ENCODE measurements at regions not wholly inside any gene's neighbourhood (a gene's known extent, or its start where the extent isn't known, plus 50 kb on each side); places are given as distances from the start of the nearest gene placed in this dataset.
A peak's percentile ranks its signal among the peaks of the same experiment; 100 is the strongest.
"Not testable (repeated sequence)": the region's sequence is repeated elsewhere in the genome, so short reads cannot be mapped to it uniquely, and the experiment has no call there.

DNA sequence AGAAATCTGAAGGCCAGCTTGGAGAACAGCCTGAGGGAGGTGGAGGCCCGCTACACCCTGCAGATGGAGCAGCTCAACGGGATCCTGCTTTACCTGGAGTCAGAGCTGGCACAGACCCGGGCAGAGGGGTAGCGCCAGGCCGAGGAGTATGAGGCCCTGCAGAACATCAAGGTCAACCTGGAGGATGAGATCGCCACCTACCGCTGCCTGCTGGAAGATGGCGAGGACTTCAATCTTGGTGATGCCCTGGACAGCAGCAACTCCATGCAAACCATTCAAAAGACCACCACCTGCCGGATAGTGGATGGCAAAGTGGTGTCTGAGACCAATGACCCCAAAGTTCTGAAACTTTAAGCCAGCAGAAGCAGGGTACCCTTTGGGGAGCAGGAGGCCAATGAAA, 318.4 kb downstream of the ZFHX3 start:
- not testable (repeated sequence) for DNase-seq (ENCODE audit: low read depth, low spot score)

- no peak for DNase-seq (ENCODE audit: low read depth, low spot score)
These were observed 319.4 kb downstream of the ZFHX3 start for GRCh38 chr16:72728516-72728915.

GRCh38 chr16:72727565-72727964, 320.4 kb downstream of the ZFHX3 start:
- DNase-seq (ENCODE audit: low read depth, low spot score): no peak

GRCh38 chr16:72725643-72726042, 322.3 kb downstream of the ZFHX3 start:
- DNase-seq (ENCODE audit: low read depth, low spot score): no peak

DNA sequence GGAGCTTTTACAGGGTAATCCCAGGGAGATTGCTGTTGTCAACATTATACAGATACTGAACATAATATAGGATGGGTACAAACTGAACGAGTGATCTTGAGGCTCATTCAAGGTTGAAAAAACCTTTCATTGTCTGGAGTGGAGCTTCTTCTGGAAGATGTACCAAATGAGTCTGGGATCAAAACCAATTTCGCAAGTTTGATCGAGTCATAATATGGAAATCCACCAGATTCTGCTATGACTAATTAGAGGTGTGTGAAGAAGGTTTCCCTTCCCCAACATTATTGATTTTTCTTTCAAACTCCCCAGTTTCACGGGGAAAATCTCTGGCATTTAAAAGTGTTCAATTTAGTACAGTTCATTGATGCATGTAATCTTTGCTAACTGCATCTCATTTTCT, 324.1 kb downstream of the ZFHX3 start:
- DNase-seq (ENCODE audit: low read depth, low spot score): no peak

- no peak for DNase-seq (ENCODE audit: low read depth, low spot score)
These were observed 325.4 kb downstream of the ZFHX3 start for GRCh38 chr16:72722552-72722951.

- DNase-seq (ENCODE audit: low read depth, low spot score): no peak
These were observed 325.9 kb downstream of the ZFHX3 start for GRCh38 chr16:72721981-72722380.

GRCh38 chr16:72715267-72715666, 332.7 kb downstream of the ZFHX3 start:
- no peak for DNase-seq (ENCODE audit: low read depth, low spot score)

DNA sequence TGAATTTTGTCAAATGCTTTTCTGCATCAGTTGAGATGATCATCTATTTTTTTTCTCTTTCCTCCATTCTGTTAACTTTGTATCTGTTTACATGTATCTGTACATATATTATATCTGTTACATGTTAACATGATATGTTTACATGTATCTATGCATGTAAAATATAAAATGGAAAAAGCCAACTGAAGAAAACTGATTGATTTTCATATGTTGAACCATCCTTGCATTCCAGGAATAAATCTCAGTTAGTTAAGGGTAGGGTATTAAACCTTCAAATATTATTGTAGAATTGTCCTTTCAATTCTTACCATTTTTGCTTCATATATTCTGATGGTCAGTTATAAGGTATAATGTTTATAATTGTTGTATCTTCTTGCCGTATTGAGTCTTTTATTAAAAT, 336.1 kb downstream of the ZFHX3 start:
- no peak for DNase-seq (ENCODE audit: low read depth, low spot score)

DNA sequence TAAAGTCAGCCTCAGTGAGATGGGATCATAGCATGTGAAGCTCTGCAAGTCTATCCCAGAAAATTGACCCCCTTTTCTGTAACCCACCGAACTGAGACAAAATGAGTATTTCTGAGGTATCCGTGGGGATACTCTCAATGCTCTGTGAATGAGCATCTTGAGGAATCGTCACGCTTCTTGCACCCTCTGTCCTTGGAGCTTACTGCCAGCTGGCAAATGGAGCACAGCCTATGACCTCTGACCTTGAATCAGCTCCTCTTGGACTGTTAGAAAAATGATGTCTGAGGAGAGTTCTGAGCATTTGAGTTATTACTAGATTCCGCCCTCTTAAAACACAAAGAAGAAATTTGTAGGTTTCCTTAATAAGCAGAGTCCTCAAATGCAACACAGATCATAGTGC, 342.1 kb downstream of the ZFHX3 start:
- no peak for DNase-seq (ENCODE audit: low read depth, low spot score)

- no peak for DNase-seq (ENCODE audit: low read depth, low spot score)
These were observed 343.1 kb downstream of the ZFHX3 start for GRCh38 chr16:72704746-72705372.

GRCh38 chr16:72689851-72690250, 358.1 kb downstream of the ZFHX3 start:
- DNase-seq (ENCODE audit: low read depth, low spot score): no peak

- DNase-seq (ENCODE audit: low read depth, low spot score): no peak
These were observed 367.2 kb downstream of the ZFHX3 start for GRCh38 chr16:72680732-72681131.

GRCh38 chr16:72679856-72680255, 368.1 kb downstream of the ZFHX3 start:
- no peak for DNase-seq (ENCODE audit: low read depth, low spot score)

DNA sequence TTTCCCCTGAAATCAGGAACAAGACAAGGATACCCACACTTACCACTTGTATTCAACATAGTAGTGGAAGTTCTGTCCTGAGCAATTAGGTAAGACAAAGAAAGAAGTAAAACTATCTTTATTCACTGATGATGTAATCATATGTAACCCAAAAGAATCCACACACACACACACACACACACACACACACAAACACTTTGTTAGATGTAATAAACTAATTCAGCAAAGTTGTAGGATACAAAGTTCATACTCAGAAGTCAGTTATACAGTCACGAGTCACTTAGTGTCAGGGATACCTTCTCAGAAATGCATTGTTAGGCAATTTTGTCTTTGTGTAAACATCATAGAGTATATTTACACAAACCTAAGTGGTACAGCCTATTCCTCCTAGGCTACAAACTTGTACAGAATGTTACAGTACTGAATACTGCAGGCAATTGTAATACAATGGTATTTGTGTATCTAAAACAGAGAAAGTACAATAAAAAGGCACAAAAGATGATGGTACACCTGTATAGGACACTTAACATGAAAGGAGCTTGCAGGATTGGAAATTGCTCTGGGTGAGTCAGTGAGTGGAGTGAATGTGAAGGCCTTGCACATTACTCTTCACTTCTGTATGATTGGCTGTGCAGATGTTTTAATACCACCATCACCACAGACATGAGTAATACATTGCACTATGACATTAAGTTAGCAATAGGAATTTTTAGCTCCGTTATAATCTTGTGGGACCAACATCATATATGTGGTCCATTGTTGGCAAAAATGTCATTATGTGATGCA, 370.1 kb downstream of the ZFHX3 start:
- no peak for DNase-seq (ENCODE audit: low read depth, low spot score)

DNA sequence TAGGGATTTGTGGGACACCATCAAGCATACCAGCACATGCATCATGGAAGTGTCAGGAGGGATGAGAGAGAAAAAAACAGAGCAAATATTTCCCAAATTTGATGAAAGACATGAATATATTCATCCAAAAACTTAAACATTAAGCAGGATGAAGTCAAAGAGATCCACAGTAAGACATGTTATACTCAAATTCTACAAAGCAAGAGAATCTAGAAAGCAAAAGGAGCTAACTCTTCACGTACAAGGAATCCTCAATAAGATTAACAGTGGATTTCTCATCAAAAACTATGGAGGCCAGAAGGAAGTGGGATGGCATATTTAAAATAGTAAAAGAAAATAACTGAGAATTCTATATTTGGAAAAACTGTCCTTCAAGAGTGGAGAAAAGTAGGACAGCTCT, 374.8 kb downstream of the ZFHX3 start:
- no peak for DNase-seq (ENCODE audit: low read depth, low spot score)

- no peak for DNase-seq (ENCODE audit: low read depth, low spot score)
These were observed 381.7 kb downstream of the ZFHX3 start for GRCh38 chr16:72666267-72666666.

DNA sequence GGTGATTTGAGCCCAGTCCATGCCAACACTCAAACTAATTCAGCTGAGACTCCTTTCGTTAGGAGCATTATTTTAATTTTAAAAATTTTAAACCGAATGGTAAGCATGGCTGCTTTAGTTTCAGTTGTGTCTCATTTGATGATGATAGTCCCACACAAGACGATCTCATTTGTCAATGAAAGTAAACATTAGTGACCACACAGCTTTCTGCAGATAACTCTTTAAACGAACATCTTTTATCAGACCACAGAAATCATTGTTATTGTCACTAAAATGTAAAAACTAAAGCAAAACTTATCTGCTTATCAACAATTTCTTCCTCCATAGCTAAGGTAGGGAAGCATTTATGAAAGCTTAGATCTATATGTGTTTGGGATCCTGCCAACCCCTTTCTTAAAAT, 382.2 kb downstream of the ZFHX3 start:
- no peak for DNase-seq (ENCODE audit: low read depth, low spot score)

DNA sequence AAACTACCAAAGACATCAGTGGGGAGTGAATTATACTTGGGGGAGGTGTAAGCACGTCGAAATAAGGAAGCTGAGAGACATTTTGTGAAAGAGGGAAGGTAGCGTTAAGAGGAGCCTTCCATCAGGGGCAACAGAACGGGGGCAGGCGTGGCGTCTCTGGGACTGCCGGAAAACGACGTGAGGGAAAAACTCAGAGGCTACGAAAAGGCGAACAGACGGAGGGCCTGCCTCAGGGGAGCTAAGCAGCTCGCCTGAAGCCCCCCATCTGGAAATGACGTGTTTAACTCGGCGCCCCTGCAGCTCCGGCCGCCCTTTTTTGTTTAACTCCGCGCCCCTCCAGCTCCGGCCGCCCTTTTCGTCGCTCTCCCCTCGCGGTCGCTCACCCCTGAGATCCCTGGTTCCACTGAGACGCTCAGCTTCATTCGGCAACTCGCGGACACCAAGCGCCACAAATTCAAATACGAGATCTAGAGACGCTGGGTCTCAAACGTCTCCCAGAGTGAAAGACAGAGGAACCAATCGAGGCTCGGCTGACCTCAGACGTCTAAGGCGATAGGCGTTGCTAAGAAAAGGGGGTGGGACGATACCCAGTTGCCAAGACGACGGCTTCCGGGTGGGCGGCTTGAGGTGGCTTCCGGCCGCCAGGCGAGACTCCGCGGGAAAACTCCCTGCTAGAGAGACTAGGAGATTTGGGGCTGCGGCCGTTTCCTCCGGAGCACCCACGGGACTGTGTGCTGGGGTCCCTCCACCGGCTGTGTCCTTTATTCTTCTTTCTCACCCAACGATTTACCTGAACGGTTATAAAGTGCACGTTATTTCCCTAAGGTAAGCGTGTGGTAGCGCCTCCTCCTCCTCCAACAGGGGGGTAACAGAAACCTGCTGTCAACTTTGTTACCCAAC, 383.2 kb downstream of the ZFHX3 start:
- peak; percentile 93 for DNase-seq (ENCODE audit: low read depth, low spot score)

DNA sequence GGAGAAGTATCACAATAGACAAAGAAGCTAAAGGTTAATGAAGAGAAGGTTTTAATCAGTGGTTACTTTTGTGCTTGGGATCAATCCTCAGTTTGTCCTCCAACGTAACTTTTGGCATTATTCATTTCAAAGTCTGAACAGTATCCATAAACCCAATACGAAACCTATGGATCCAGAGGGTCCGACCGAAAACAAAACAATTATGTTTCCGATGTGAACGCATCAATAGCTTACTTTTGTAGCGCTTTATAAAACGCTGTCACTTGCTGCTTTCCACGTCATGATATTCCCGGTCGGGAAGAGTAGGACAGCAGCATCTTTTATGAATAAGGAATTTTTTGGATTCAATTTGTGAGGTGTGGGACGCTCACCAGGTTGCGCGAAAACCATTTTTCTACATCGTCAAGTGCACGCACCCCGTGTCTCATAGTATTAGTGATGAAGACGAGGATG, 383.8 kb downstream of the ZFHX3 start:
- DNase-seq (ENCODE audit: low read depth, low spot score): no peak

GRCh38 chr16:72658888-72659717, 388.8 kb downstream of the ZFHX3 start:
- DNase-seq (ENCODE audit: low read depth, low spot score): no peak

Data from brain pericyte (primary cell).